HG03108 (cell line): ENCODE measurements at regions not wholly inside any gene's neighbourhood (a gene's known extent, or its start where the extent isn't known, plus 50 kb on each side); places are given as distances from the start of the nearest gene placed in this dataset.
"Not testable (repeated sequence)": the region's sequence is repeated elsewhere in the genome, so short reads cannot be mapped to it uniquely, and the experiment has no call there.

Source experiments
- ATAC-seq: cut with Tn5 transposase; IDR thresholded peaks from one replicate; pipeline ENCODE4 v1.9.1; 2021; ENCODE audit warnings: moderate library complexity; ENCODE audit not compliant: unreplicated experiment

- ATAC-seq, result no peak
Measured at GRCh38 chr6:168179702-168180382, 100.8 kb upstream of the FRMD1 start.

- no peak for ATAC-seq
Measured at GRCh38 chr6:168179133-168179532, 100.1 kb upstream of the FRMD1 start.

- no peak for ATAC-seq
Measured at GRCh38 chr6:168177103-168177891, 98.3 kb upstream of the FRMD1 start.

GRCh38 chr6:168171673-168172353 is 92.8 kb upstream of the FRMD1 start:
- no peak for ATAC-seq

GRCh38 chr6:168170841-168171601 is 92.0 kb upstream of the FRMD1 start:
- no peak for ATAC-seq

GRCh38 chr6:168169624-168170023 is 90.6 kb upstream of the FRMD1 start:
- no peak for ATAC-seq

- ATAC-seq, result not testable (repeated sequence)
Measured at GRCh38 chr6:168168936-168169335, 89.9 kb upstream of the FRMD1 start.

- not testable (repeated sequence) for ATAC-seq
Measured at GRCh38 chr6:168168330-168168729, 89.3 kb upstream of the FRMD1 start.

GRCh38 chr6:168167431-168168315 is 88.7 kb upstream of the FRMD1 start:
- ATAC-seq, result no peak

- ATAC-seq, result no peak
Measured at GRCh38 chr6:168166627-168167026, 87.6 kb upstream of the FRMD1 start.

- ATAC-seq, result no peak
Measured at GRCh38 chr6:168165891-168166290, 86.9 kb upstream of the FRMD1 start.

GRCh38 chr6:168165373-168165772 is 86.4 kb upstream of the FRMD1 start:
- ATAC-seq, result no peak

GRCh38 chr6:168164462-168165061 is 85.5 kb upstream of the FRMD1 start:
- ATAC-seq, result no peak

- ATAC-seq, result no peak
Measured at GRCh38 chr6:168163096-168163731, 84.2 kb upstream of the FRMD1 start.

- no peak for ATAC-seq
Measured at GRCh38 chr6:168162366-168162765, 83.4 kb upstream of the FRMD1 start.

- no peak for ATAC-seq
Measured at GRCh38 chr6:168161371-168161750, 82.3 kb upstream of the FRMD1 start.

GRCh38 chr6:168160506-168161370 is 81.7 kb upstream of the FRMD1 start:
- ATAC-seq, result no peak

- no peak for ATAC-seq
Measured at GRCh38 chr6:168159506-168159905, 80.5 kb upstream of the FRMD1 start.
